A549 (cell line): ENCODE measurements at regions not wholly inside any gene's neighbourhood (a gene's known extent, or its start where the extent isn't known, plus 50 kb on each side); places are given as distances from the start of the nearest gene placed in this dataset.

Experiments used
- CHD4 ChIP-seq: fragments of 200-600 bp; sonication (generic); IDR thresholded peaks from 2 replicates; pipeline ENCODE4 v1.6.1; 2016; ENCODE audit warnings: antibody characterized with exemption, mild to moderate bottlenecking, borderline replicate concordance
- EP300 ChIP-seq, 2 experiments: fragments of >200 bp; sonication (Bioruptor Twin); formaldehyde crosslinking; IDR thresholded peaks; 2 replicates in 1 of 2; 3 replicates in 1 of 2; pipeline ENCODE4 v1.6.1; 2016 to 2017
- ESRRA ChIP-seq: fragments of 150-350 bp; IDR thresholded peaks from 2 replicates; pipeline ENCODE4 v1.6.1; 2014; ENCODE audit warnings: mild to moderate bottlenecking, low read length, borderline replicate concordance
- HDAC2 ChIP-seq: fragments of 200-600 bp; sonication (generic); IDR thresholded peaks from 2 replicates; pipeline ENCODE4 v1.6.1; 2016
- JUN ChIP-seq, 2 experiments: fragments of >200 bp; sonication (Bioruptor Twin); formaldehyde crosslinking; IDR thresholded peaks; 2 replicates in 1 of 2; 3 replicates in 1 of 2; pipeline ENCODE4 v1.6.1; 2016 to 2017
- KDM5A ChIP-seq: fragments of 200-600 bp; sonication (generic); IDR thresholded peaks from 2 replicates; pipeline ENCODE4 v1.6.1; 2016; ENCODE audit warnings: antibody characterized with exemption, mild to moderate bottlenecking
- MYC ChIP-seq: IDR thresholded peaks from 2 replicates; pipeline ENCODE4 v1.6.1; 2012; ENCODE audit warnings: mild to moderate bottlenecking, inconsistent platforms, low read length, improper control_type of control experiment, borderline replicate concordance
- NR3C1 ChIP-seq: fragments of >200 bp; sonication (Bioruptor Twin); formaldehyde crosslinking; IDR thresholded peaks from 3 replicates; pipeline ENCODE4 v1.6.1; 2017
- POLR2A ChIP-seq: IDR thresholded peaks from 2 replicates; pipeline ENCODE4 v1.6.1; 2012; ENCODE audit warnings: mild to moderate bottlenecking, low read length
- RAD21 ChIP-seq, 2 experiments: fragments of >200 bp in 1 of 2; sonication (Bioruptor Twin) in 1 of 2; formaldehyde crosslinking in 1 of 2; IDR thresholded peaks in 1 of 2; conservative IDR thresholded peaks in 1 of 2; 2 replicates in 1 of 2; 3 replicates in 1 of 2; pipeline ENCODE4 v1.6.1; 2012 to 2018; ENCODE audit warnings: inconsistent platforms in 1 of 2
- RFX5 ChIP-seq: fragments of 450-650 bp; IDR thresholded peaks from 2 replicates; pipeline ENCODE4 v1.7.1; 2014; ENCODE audit warnings: antibody characterized with exemption, mild to moderate bottlenecking, moderate library complexity
- TF ChIP-seq, protein P1 (sequence below): fragments of >200 bp; sonication (Bioruptor Twin); formaldehyde crosslinking; IDR thresholded peaks from 3 replicates; pipeline ENCODE4 v1.5.1; 2016
- TF ChIP-seq, protein P2 (sequence below): fragments of 200-600 bp; sonication (generic); IDR thresholded peaks from 2 replicates; pipeline ENCODE4 v1.6.1; 2016; ENCODE audit warnings: antibody characterized with exemption, mild to moderate bottlenecking, moderate library complexity
- TF ChIP-seq, protein P3 (sequence below): fragments of 450-650 bp; IDR thresholded peaks from 2 replicates; pipeline ENCODE4 v1.6.1; 2014; ENCODE audit warnings: antibody characterized with exemption

DNA sequence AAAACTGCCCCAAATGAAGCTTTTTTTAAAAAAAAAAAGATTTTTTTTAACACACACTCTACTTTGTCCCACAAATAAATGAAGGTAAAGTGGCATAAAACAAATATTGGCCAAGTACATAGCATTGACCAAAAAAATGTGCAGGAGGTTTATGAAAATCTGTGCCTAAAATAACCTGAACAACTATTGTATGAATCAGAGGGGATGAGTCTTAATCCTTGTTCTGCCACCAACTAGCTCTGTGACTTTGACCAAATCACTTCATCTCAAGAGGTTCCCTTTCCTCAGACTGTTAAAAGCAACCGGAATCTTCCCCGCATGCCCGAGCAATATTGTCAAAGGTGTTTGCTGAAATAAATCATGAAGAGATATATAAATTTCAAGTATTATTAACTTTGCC is 150.4 kb upstream of the NEBL start:
- TF ChIP-seq, protein P1, sequence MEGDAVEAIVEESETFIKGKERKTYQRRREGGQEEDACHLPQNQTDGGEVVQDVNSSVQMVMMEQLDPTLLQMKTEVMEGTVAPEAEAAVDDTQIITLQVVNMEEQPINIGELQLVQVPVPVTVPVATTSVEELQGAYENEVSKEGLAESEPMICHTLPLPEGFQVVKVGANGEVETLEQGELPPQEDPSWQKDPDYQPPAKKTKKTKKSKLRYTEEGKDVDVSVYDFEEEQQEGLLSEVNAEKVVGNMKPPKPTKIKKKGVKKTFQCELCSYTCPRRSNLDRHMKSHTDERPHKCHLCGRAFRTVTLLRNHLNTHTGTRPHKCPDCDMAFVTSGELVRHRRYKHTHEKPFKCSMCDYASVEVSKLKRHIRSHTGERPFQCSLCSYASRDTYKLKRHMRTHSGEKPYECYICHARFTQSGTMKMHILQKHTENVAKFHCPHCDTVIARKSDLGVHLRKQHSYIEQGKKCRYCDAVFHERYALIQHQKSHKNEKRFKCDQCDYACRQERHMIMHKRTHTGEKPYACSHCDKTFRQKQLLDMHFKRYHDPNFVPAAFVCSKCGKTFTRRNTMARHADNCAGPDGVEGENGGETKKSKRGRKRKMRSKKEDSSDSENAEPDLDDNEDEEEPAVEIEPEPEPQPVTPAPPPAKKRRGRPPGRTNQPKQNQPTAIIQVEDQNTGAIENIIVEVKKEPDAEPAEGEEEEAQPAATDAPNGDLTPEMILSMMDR = no peak
- TF ChIP-seq, protein P2, sequence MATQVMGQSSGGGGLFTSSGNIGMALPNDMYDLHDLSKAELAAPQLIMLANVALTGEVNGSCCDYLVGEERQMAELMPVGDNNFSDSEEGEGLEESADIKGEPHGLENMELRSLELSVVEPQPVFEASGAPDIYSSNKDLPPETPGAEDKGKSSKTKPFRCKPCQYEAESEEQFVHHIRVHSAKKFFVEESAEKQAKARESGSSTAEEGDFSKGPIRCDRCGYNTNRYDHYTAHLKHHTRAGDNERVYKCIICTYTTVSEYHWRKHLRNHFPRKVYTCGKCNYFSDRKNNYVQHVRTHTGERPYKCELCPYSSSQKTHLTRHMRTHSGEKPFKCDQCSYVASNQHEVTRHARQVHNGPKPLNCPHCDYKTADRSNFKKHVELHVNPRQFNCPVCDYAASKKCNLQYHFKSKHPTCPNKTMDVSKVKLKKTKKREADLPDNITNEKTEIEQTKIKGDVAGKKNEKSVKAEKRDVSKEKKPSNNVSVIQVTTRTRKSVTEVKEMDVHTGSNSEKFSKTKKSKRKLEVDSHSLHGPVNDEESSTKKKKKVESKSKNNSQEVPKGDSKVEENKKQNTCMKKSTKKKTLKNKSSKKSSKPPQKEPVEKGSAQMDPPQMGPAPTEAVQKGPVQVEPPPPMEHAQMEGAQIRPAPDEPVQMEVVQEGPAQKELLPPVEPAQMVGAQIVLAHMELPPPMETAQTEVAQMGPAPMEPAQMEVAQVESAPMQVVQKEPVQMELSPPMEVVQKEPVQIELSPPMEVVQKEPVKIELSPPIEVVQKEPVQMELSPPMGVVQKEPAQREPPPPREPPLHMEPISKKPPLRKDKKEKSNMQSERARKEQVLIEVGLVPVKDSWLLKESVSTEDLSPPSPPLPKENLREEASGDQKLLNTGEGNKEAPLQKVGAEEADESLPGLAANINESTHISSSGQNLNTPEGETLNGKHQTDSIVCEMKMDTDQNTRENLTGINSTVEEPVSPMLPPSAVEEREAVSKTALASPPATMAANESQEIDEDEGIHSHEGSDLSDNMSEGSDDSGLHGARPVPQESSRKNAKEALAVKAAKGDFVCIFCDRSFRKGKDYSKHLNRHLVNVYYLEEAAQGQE = no peak
- no peak for TF ChIP-seq RAD21 (conservative IDR thresholded peaks at IDR 0.05 in 1 of 2, IDR thresholded peaks at IDR 0.05 in 1 of 2)
- no peak for TF ChIP-seq POLR2A
- TF ChIP-seq JUN (IDR thresholded peaks at IDR 0.05) = no peak
- TF ChIP-seq CHD4 = no peak
- no peak for TF ChIP-seq KDM5A
- TF ChIP-seq ESRRA = no peak
- TF ChIP-seq, protein P3, sequence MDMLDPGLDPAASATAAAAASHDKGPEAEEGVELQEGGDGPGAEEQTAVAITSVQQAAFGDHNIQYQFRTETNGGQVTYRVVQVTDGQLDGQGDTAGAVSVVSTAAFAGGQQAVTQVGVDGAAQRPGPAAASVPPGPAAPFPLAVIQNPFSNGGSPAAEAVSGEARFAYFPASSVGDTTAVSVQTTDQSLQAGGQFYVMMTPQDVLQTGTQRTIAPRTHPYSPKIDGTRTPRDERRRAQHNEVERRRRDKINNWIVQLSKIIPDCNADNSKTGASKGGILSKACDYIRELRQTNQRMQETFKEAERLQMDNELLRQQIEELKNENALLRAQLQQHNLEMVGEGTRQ = no peak
- TF ChIP-seq EP300 (IDR thresholded peaks at IDR 0.05) = no peak
- TF ChIP-seq RFX5 = no peak
- no peak for TF ChIP-seq HDAC2
- TF ChIP-seq NR3C1 = no peak
- TF ChIP-seq MYC = no peak
